AG10803 (cell line): ENCODE measurements at regions not wholly inside any gene's neighbourhood (a gene's known extent, or its start where the extent isn't known, plus 50 kb on each side); places are given as distances from the start of the nearest gene placed in this dataset.

Experiments used
- DNase-seq: peaks from one replicate; pipeline ENCODE4 v3.0.0; 2010; ENCODE audit warnings: low read depth
- H3K4me3 ChIP-seq: 2 replicates; pipeline ENCODE4 v1.5.1; 2011; ENCODE audit warnings: mild to moderate bottlenecking, low read length, control low read depth
- TF ChIP-seq, protein P1 (sequence below): conservative IDR thresholded peaks from 2 replicates; pipeline ENCODE4 v1.5.1; 2011; ENCODE audit warnings: mild to moderate bottlenecking, low read length, control low read depth, inconsistent platforms

DNA sequence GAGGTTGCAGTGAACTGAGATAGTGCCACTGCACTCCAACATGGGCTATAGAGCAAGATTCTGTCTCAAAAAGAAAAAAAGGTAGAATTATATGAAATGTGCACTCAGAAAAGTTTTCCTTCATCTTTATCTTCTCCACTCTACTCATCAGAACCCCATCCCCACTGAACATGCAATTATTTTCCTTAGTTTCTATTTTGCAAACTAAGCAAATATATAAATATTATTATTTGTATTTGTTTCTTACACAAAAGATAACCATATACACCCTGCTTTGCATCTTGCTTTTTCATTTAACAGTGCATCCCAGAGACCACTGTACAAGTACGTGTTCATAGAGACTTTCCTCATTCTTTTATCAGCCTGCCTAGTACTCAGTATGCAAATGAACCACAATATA lies 68.0 kb upstream of the ACAN start:
- TF ChIP-seq, protein P1, sequence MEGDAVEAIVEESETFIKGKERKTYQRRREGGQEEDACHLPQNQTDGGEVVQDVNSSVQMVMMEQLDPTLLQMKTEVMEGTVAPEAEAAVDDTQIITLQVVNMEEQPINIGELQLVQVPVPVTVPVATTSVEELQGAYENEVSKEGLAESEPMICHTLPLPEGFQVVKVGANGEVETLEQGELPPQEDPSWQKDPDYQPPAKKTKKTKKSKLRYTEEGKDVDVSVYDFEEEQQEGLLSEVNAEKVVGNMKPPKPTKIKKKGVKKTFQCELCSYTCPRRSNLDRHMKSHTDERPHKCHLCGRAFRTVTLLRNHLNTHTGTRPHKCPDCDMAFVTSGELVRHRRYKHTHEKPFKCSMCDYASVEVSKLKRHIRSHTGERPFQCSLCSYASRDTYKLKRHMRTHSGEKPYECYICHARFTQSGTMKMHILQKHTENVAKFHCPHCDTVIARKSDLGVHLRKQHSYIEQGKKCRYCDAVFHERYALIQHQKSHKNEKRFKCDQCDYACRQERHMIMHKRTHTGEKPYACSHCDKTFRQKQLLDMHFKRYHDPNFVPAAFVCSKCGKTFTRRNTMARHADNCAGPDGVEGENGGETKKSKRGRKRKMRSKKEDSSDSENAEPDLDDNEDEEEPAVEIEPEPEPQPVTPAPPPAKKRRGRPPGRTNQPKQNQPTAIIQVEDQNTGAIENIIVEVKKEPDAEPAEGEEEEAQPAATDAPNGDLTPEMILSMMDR: no peak
- DNase-seq: no peak
- H3K4me3 ChIP-seq: no peak overlapping the region

DNA sequence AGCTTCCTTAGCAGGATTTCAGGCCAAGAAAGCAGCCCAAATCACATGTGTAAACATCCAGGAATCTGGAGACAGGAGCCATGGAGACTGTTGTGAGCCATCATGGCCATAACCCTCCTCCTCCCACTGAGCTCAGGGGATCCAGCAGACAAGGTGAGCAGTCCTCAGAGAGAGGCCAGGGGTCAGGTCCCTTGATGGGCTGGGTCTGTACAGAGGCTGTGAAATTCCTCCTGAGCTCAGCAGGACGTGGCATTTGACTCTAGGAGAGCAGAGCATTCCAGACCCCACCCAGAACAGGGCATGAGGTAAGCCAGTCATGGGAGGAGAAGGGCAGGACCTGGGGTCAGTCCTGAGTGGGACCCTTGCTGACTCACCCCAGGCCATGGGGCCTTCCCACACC lies 67.0 kb upstream of the ACAN start:
- DNase-seq: no peak
- no peak overlapping the region for H3K4me3 ChIP-seq
- TF ChIP-seq, protein P1: no peak

DNA sequence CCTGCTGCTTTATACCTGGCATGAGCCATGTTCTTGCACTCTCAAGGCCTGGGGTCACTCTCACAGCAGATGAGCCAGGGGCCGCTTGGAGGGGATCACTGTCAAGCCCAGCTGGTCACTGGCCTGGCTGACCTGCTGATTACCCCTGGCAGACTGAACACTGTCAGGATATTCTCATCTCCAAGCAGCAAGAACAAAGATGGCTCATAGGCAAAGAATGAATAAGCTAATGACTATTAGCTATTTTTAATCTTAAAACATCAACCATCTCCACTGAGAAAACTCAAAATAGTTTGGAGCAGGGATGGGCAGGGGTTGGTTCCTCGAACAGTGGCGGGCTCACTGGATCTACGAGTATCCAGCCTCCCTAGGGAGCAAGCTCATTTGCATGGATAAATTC lies 64.4 kb upstream of the ACAN start:
- TF ChIP-seq, protein P1: no peak
- no peak for DNase-seq
- no peak overlapping the region for H3K4me3 ChIP-seq

DNA sequence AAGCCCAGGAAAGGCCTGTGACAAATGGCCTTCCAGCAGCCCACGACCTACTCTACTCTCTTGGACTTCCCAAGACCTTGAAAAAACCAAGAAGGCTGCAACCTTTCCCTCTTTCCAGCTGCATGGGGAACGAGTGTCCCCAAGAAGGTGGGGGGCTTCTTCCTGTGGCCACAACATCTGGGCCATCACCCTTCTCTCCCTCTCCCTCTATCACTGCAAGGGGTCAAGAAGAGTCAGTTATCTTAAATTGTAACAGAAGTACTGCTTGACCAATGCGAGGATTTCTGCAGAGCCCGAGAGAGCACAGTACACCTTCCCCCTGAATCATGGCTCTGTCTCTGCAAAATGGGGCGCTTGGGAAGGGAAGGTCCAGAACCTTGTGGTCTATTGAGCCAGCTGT lies 63.7 kb upstream of the ACAN start:
- TF ChIP-seq, protein P1: no peak
- no peak overlapping the region for H3K4me3 ChIP-seq
- DNase-seq: no peak

DNA sequence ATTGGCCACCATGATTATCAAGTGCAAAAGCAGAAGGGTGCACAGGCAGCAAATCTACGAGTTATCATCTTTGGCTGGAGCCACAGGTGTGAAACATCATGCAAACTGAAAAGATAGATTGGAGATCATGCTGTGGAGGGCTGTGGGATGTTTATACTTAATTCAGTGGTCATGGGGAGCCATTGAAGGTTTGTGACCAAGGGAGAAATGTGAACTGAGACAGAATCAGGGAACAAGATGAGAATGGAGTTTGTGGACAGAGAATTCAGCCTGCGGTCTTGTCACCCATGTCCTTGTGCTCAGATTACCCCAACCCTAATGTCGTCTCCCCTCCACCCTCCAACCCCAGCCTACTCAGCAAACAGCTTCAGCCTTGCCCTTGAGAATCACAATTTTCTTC lies 62.9 kb upstream of the ACAN start:
- H3K4me3 ChIP-seq: no peak overlapping the region

DNA sequence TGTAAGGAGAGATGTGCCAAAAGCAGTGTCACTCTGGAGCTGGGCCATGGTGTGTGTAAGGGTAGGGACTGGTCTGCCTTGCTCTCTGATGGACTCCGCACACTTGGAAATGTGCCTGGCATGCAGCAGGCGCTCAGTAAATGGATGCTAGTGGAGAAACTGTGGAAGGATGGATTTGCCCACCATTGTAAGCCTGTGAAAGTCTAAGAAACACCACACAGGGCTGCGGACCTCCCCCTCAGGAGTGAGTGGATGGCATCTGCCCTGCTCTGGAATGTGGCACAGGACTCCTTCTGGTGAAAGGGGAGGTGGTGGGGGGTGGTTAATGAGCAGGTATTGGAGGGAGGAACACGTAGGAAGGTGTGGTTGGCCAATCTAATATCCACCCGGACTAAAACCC lies 62.2 kb upstream of the ACAN start:
- no peak overlapping the region for H3K4me3 ChIP-seq
- no peak for DNase-seq
- TF ChIP-seq, protein P1: no peak

More for the DNA sequence above, 62.9 kb upstream of the ACAN start:
- no peak for DNase-seq
- TF ChIP-seq, protein P1: no peak

DNA sequence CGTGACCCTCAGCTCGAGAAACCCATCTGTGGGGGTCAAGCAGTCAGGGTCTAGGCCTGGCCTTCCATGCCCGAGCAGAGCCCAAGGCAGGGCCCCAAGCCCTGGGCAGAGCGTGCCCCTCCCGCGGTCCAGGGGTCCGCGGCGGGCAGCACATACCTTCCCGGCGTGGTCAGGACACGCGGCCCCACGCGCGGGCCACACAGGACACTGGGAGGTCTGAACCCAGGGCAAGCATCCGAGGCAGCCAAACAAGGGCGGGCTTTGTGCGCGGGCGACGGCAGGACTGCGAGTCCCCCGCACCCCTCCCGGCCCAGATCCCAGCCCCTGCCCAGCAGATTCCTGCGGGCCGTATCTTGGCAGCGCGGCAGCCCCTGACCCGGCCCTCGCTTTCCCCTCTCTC lies 61.6 kb upstream of the ACAN start:
- TF ChIP-seq, protein P1: no peak
- no peak overlapping the region for H3K4me3 ChIP-seq
- DNase-seq: no peak
